Stomach (tissue), 4 donors: ENCODE measurements at regions not wholly inside any gene's neighbourhood (a gene's known extent, or its start where the extent isn't known, plus 50 kb on each side); places are given as distances from the start of the nearest gene placed in this dataset.
"Not testable (repeated sequence)": the region's sequence is repeated elsewhere in the genome, so short reads cannot be mapped to it uniquely, and the experiment has no call there.

Experiments used
- CTCF ChIP-seq, 7 experiments: fragments of 450-650 bp in 4 of 7; fragments of 200-600 bp in 3 of 7; sonication (generic) in 3 of 7; IDR thresholded peaks; one replicate each; pipeline ENCODE4 v1.5.1; 2016 to 2019; ENCODE audit warnings: antibody characterized with exemption in 7 of 7, control low read depth in 2 of 7, mild to moderate bottlenecking in 1 of 7
- EP300 ChIP-seq: sonication (generic); formaldehyde crosslinking; IDR thresholded peaks from one replicate; pipeline ENCODE4 v1.6.1; 2017; ENCODE audit warnings: antibody characterized with exemption
- POLR2A ChIP-seq, 4 donors: fragments of 450-650 bp; IDR thresholded peaks; one replicate each; pipeline ENCODE4 v1.6.1; 2016; ENCODE audit warnings: antibody characterized with exemption in 4 of 4, control low read depth in 2 of 4, mild to moderate bottlenecking in 1 of 4, moderate library complexity in 1 of 4
- POLR2AphosphoS5 ChIP-seq, 3 donors: sonication (generic); formaldehyde crosslinking; IDR thresholded peaks; one replicate each; pipeline ENCODE4 v1.6.1; 2016; ENCODE audit warnings: antibody characterized with exemption in 3 of 3

GRCh38 chr16:21422824-21423223 lies 144.7 kb upstream of the CRYM start:
- not testable (repeated sequence) for TF ChIP-seq POLR2A (IDR thresholded peaks at IDR 0.05); CTCF (IDR thresholded peaks at IDR 0.05); EP300; POLR2AphosphoS5 (IDR thresholded peaks at IDR 0.05)
